Endothelial cell of umbilical vein (primary cell): ENCODE measurements at regions not wholly inside any gene's neighbourhood (a gene's known extent, or its start where the extent isn't known, plus 50 kb on each side); places are given as distances from the start of the nearest gene placed in this dataset.

ENCODE experiments used
- BruUV-seq: library from RNA; stranded (reverse); fragments of 400-500 nt; replicated peaks from 2 replicates; lab custom pipeline; 2021; lab: Mats Ljungman, UMichigan
- CTCF ChIA-PET: fragments of 300-600, 350-600 bp; sonication (Branson Sonifier 250); formaldehyde crosslinking; loops from one replicate; lab custom pipeline; 2021; ENCODE audit warnings: antibody characterized with exemption, inconsistent platforms; lab: Charles Lee
- POLR2A ChIA-PET: fragments of 300-600, 350-600 bp; sonication (Branson Sonifier 250); formaldehyde crosslinking; loops from one replicate; lab custom pipeline; 2021; ENCODE audit warnings: antibody characterized with exemption, inconsistent platforms; lab: Charles Lee
- DNase-seq: peaks from one replicate; pipeline ENCODE4 v3.0.0-alpha.2; 2011; ENCODE audit warnings: low read depth, low spot score
- FAIRE-seq: peaks from 2 replicates; lab custom pipeline; 2011; peaks lifted over from hg19 to GRCh38; lab: Jason Lieb, UNC
- H2AFZ ChIP-seq: 2 replicates; pipeline ENCODE4 v1.6.0; 2012; ENCODE audit warnings: low read depth, low read length, control low read depth, inconsistent platforms
- H3K27ac ChIP-seq: 2 replicates; pipeline ENCODE4 v1.5.1; 2011; ENCODE audit warnings: low read depth, mild to moderate bottlenecking, control low read depth, low read length, moderate library complexity; ENCODE audit not compliant: insufficient read depth
- H3K27me3 ChIP-seq, 2 experiments: 2 replicates each; pipeline versions ENCODE4 v1.6.0 to v1.6.1; 2011; ENCODE audit warnings: low read length in 2 of 2, mixed read lengths in 1 of 2; ENCODE audit not compliant: control insufficient read depth in 2 of 2, insufficient read depth in 2 of 2
- H3K36me3 ChIP-seq, 2 experiments: 2 replicates in 1 of 2; 3 replicates in 1 of 2; pipeline ENCODE4 v1.5.1; 2011; ENCODE audit warnings: low read length in 2 of 2, mild to moderate bottlenecking in 1 of 2, moderate library complexity in 1 of 2; ENCODE audit not compliant: control insufficient read depth in 2 of 2, insufficient read depth in 2 of 2; ENCODE audit errors: extremely low read depth in 1 of 2
- H3K4me1 ChIP-seq: 3 replicates; pipeline ENCODE4 v1.5.1; 2011; ENCODE audit warnings: mild to moderate bottlenecking, low read length; ENCODE audit not compliant: control insufficient read depth, insufficient read depth; ENCODE audit errors: extremely low read depth
- H3K4me2 ChIP-seq: 2 replicates; pipeline ENCODE4 v1.6.1; 2011; ENCODE audit warnings: low read length, control low read depth, mixed read lengths; ENCODE audit not compliant: insufficient read depth
- H3K4me3 ChIP-seq, 3 experiments: fragments of 200-600 bp in 1 of 3; sonication (generic), shearing (Covaris generic) in 1 of 3; replicated peaks in 1 of 3; 2 replicates each; pipeline ENCODE4 v1.5.1; 2011 to 2016; ENCODE audit warnings: control low read depth in 3 of 3, low read length in 3 of 3, mild to moderate bottlenecking in 2 of 3, inconsistent platforms in 1 of 3, low read depth in 1 of 3, moderate library complexity in 1 of 3; ENCODE audit not compliant: insufficient read depth in 1 of 3
- H3K79me2 ChIP-seq: 2 replicates; pipeline ENCODE4 v1.6.0; 2012; ENCODE audit warnings: low read length, inconsistent platforms; ENCODE audit not compliant: control insufficient read depth, insufficient read depth
- H3K9ac ChIP-seq: replicated peaks from 2 replicates; pipeline ENCODE3; 2011; ENCODE audit warnings: low read length, control low read depth; ENCODE audit not compliant: insufficient read depth; ENCODE audit errors: extremely low read depth
- H3K9me1 ChIP-seq: replicated peaks from 3 replicates; pipeline ENCODE4 v1.6.0; 2011; ENCODE audit warnings: mild to moderate bottlenecking, low read length; ENCODE audit not compliant: control insufficient read depth, insufficient read depth; ENCODE audit errors: extremely low read depth
- H3K9me3 ChIP-seq: replicated peaks from 2 replicates; pipeline ENCODE4 v1.5.1; 2012; ENCODE audit warnings: low read length, inconsistent platforms; ENCODE audit not compliant: control insufficient read depth, insufficient read depth
- H4K20me1 ChIP-seq: replicated peaks from 2 replicates; pipeline ENCODE3; 2011; ENCODE audit warnings: mild to moderate bottlenecking, low read length; ENCODE audit not compliant: control insufficient read depth, insufficient read depth; ENCODE audit errors: extremely low read depth
- CTCF ChIP-seq, 2 donors: IDR thresholded peaks; 1 replicate in 1 of 2; 2 replicates in 1 of 2; pipeline ENCODE4 v1.5.1; 2011; ENCODE audit warnings: low read length in 2 of 2, mild to moderate bottlenecking in 2 of 2, moderate library complexity in 2 of 2, control low read depth in 1 of 2, inconsistent platforms in 1 of 2, low read depth in 1 of 2; ENCODE audit not compliant: insufficient read depth in 1 of 2; ENCODE audit errors: extremely low read depth in 1 of 2
- EZH2 ChIP-seq: IDR thresholded peaks from 2 replicates; pipeline ENCODE4 v1.6.1; 2012; ENCODE audit warnings: borderline replicate concordance, low read depth, mild to moderate bottlenecking, moderate library complexity, low read length, inconsistent platforms; ENCODE audit not compliant: severe bottlenecking
- FOS ChIP-seq: IDR thresholded peaks from 2 replicates; pipeline ENCODE4 v1.6.1; 2011; ENCODE audit warnings: mild to moderate bottlenecking, low read length, moderate library complexity, borderline replicate concordance; ENCODE audit not compliant: insufficient read depth
- GATA2 ChIP-seq: IDR thresholded peaks from 2 replicates; pipeline ENCODE4 v1.7.0; 2011; ENCODE audit warnings: low read depth, mild to moderate bottlenecking, moderate library complexity, mixed read lengths, low read length; ENCODE audit not compliant: insufficient read length, insufficient read depth
- JUN ChIP-seq: IDR thresholded peaks from 2 replicates; pipeline ENCODE4 v1.6.1; 2011; ENCODE audit warnings: borderline replicate concordance, low read depth; ENCODE audit not compliant: insufficient read length, insufficient read depth
- MAX ChIP-seq: IDR thresholded peaks from 2 replicates; pipeline ENCODE4 v1.6.1; 2011; ENCODE audit not compliant: insufficient read depth, insufficient read length
- MYC ChIP-seq: IDR thresholded peaks from one replicate; pipeline ENCODE4 v1.6.1; 2011; ENCODE audit warnings: mild to moderate bottlenecking, low read depth, low read length
- POLR2A ChIP-seq: IDR thresholded peaks from 2 replicates; pipeline ENCODE4 v1.6.1; 2012; ENCODE audit warnings: low read depth, mild to moderate bottlenecking, control low read depth, low read length
- POLR2AphosphoS5 ChIP-seq: IDR thresholded peaks from 2 replicates; pipeline ENCODE4 v1.6.1; 2012; ENCODE audit warnings: low read depth, mild to moderate bottlenecking, control low read depth, low read length, moderate library complexity; ENCODE audit not compliant: insufficient read depth
- dilution Hi-C: fragments of 300-500 bp; cut with MboI; formaldehyde crosslinking; loops from one replicate; pipeline ENCODE4 v1.15.0; 2019; ENCODE audit warnings: low sequenced_read_pairs; ENCODE audit not compliant: extremely low pct_ligation_motif_present
- intact Hi-C: fragments of 100-400 bp; cut with micrococcal nuclease; formaldehyde crosslinking; loops from one replicate; pipeline ENCODE4 v1.10.0; 2022

GRCh38 chr3:111284503-111285183 is 213.0 kb downstream of the NECTIN3 start:
- Histone ChIP-seq H2AFZ (no peak overlapping the region), H3K9me3 (no peaks in the 10 kb centered on the region), H3K4me2 (no peak overlapping the region), H3K9me1 (no peaks in the 10 kb centered on the region), H3K27ac (no peak overlapping the region), H3K27me3 (no peaks in the 10 kb centered on the region), H3K9ac (no peak overlapping the region), H3K79me2 (no peaks in the 10 kb centered on the region), H3K36me3 (no peaks in the 10 kb centered on the region), H4K20me1 (no peaks in the 10 kb centered on the region), H3K4me1 (no peaks in the 10 kb centered on the region), H3K4me3 (no peak overlapping the region)
- FAIRE-seq (no peak), DNase-seq (no peak)
- intact Hi-C loops (no loop called here), dilution Hi-C loops (no loop called here)
- ChIA-PET POLR2A (no interaction called here), CTCF (no interaction called here)
- TF ChIP-seq CTCF (IDR thresholded peaks at IDR 0.05; ENCODE audit: extremely low read depth in 1 of 2, insufficient read depth in 1 of 2, low read depth in 1 of 2, low read length in 2 of 2) (no peak), EZH2 (no peak), MAX (no peak), FOS (no peak), JUN (no peak), MYC (no peak), POLR2AphosphoS5 (no peak), POLR2A (no peak), GATA2 (no peak)
- BruUV-seq = no TSS peak
